ENCODE measurements at regions not wholly inside any gene's neighbourhood (a gene's known extent, or its start where the extent isn't known, plus 50 kb on each side); places are given as distances from the start of the nearest gene placed in this dataset.

GRCh38 chr11:110977661-110978060, 265.4 kb upstream of the ARHGAP20 start:
- TF ChIP-seq POLR2A (IDR thresholded peaks at IDR 0.05; ENCODE audit: low read depth, low read length) (no peak), POLR2AphosphoS5 (IDR thresholded peaks at IDR 0.05; ENCODE audit: low read depth, low read length) (no peak), TAF1 (IDR thresholded peaks at IDR 0.05; ENCODE audit: low read depth, low read length) (no peak)

All from GM12891 (cell line).